Endothelial cell of hepatic sinusoid (primary cell): ENCODE measurements at regions not wholly inside any gene's neighbourhood (a gene's known extent, or its start where the extent isn't known, plus 50 kb on each side); places are given as distances from the start of the nearest gene placed in this dataset.

ENCODE experiments used
- in situ Hi-C: cut with HindIII; loops from 2 replicates; pipeline ENCODE4 v1.10.0; 2017; ENCODE audit warnings: low sequenced_read_pairs

DNA sequence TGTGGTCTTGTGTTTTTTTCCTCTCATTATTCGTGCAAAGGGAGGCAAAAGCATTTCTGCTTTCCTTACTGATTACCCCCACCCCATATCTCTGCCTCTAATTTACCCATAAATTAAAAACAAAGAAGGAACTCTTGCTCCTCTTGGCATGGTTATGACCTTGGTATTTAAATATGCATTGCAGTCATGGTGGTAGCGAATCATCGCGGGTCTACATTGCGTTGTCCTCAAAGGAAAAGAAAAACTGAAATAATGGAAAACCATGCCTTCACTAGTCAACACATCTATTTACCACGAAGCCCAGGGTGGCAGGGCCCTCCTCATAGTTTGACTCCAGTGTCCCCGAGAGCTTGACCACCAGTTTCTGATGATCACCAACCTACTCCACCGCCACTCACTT lies 126.7 kb upstream of the PARP11 start:
- in situ Hi-C loops = no loop called here

DNA sequence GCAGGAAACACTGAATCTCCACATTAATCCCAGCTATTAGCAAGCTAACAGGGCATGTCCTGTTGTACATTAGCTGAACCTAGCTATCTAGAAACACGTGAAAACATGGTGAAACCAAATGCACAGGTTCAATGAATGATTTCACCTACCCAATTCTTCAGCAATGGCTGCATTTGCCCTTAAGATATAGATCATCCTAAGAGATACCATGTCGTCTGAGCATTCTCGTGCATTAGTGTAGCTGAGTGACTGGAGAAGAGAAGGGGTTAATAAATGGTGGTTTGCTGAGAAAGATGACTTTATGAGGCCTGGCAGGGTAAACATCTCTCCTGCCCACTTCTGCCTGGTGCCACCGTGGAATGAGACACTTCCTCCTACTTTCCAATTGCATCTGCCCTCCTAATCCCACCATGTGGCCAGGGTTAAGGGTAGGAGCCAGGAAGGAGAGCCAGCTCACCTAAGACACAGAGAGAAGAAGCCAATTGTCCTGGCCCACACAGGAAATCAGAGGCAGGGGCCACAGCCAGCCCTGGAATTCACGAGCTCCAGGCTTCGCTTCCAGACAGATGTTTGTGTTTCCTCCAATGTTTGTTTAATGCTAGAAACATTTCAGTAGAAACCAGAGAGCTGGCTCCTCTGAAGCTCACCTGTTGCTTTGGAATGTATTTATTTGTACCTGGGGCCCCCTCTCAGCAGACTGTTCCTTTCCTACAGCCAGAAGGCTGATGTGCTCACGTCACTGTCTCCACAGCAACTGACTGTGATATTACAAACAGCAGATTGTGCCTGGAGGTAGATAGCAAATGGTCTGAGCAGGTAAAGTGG lies 126.0 kb upstream of the PARP11 start:
- in situ Hi-C loops = no loop called here

DNA sequence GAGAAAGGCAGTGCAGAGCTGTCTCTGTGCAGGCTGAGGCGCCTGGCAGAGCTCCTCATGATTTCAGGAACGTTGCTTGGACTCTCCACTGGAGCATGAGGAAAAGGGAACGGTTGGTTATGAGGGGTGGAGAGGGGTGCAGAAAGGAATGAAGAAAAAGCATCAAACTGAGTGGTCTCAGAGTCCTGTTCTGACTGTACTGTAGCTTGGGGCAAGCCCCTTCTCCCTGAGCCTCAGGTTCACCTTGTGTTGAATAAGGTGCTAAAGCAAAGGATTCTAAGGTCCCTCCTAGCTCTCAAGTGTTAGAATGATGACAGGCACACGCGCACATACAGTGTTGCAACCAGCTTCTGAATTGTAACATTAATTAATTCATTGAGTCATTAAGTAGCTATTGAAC lies 125.2 kb upstream of the PARP11 start:
- in situ Hi-C loops = no loop called here

DNA sequence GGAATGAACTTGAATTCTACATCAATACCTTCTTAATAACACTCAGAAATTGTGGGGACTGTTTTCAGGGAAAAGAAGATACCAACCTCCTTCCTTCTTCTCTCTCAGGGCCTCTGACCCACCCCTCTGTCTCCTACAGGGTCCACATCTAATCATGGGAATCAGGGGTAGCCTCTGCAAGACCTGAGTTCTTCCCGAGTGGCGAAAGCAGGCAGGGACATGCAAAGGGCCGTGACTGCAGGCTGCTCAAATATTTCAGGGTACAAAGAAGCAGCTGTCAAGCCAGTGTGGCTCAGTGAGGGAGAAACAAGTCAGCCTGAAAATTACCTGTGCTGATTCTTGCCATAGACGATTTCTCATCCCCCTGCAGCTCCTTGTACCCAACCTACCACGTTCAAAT lies 123.1 kb upstream of the PARP11 start:
- in situ Hi-C loops = no loop called here

DNA sequence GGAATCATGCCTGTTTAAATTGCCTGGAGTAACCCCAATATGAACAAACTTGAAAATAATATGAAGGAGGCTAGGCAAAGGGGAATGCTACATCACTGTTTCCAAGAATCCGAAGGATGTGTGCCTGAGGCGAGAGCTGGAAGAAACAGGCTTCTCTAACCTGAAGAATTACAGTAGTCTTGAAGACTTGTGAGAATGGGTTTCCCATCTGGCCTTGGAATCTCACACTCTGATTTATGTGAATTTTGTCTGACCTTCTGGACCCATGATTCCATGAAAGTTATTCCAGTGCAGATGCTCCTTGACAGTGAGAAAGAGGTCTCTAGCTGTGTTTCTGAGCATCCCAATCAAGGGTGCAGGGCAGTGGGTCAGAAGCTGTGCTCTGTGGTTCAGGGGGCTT lies 122.1 kb upstream of the PARP11 start:
- in situ Hi-C loops = no loop called here

DNA sequence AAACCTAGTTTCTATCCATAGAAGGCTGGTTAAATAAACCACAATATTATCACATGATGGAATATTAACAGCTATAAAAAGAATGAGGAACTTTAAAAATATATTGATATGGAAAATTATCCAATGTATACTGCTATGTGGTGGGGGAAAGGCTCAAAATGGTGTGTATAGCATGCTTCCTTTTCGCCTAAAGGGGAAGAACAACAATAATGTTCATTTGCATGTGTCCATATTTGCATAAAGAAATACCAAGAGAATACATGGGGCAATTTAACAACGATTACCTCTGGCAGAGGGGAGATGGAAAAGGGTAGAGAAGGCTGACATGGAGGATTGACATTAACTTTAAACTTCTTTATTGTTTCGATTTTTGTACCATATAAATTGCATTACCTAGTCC lies 121.3 kb upstream of the PARP11 start:
- in situ Hi-C loops = no loop called here

DNA sequence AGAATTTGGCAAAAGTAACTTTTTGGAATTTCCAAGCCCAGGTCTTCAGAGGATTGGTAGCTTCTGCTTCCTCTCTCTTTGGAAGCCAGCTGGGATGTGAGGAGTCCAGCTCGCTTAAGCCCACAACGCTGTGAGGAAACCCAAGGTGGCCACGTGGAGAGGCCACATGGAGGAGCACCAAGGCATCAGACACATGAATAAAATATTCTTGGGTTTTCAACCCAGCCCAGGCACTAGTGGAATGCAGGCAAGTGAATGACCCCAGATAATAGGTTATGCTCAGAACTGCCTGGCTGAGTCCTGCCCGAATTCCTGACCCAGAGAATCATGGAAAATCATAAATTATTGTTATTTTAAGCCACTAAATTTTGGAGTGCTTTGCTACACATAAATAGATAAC lies 119.7 kb upstream of the PARP11 start:
- in situ Hi-C loops = no loop called here

DNA sequence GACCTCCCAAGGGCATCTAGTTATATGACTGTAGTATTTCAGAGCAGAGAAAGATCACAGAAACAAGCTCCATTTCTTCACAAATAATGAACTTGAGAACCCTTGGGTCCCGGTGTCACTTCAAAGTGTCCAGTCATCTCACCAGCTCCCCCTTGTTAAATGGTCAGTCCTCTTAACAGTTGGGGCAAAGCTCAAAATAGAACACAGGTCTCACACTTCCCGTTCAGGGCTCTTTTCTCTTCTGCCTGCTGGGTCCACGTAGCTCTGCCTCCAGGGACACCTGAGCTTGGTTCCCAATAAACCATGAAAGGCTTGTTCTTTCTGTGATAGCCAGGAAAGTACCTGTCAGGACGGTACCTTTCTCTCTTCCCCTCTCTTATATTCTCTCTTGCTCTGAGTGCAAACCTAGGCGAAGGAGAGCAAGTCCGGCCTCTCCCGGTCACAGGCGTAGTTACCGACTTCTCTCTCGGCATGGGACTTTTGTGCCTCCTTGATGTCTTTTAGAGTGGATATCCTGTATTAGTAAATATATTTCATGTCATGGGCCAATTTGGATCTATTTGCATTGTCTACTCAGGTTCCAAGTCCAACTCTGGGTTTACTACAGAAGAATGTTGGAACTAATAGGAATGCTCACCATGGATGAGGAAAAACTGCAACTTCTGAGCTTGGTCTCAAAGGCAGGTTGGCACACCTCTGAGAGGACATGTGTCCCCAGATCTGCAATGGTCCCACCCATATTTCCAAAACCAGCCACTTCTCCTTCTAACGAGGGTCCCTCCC lies 118.8 kb upstream of the PARP11 start:
- in situ Hi-C loops = no loop called here

DNA sequence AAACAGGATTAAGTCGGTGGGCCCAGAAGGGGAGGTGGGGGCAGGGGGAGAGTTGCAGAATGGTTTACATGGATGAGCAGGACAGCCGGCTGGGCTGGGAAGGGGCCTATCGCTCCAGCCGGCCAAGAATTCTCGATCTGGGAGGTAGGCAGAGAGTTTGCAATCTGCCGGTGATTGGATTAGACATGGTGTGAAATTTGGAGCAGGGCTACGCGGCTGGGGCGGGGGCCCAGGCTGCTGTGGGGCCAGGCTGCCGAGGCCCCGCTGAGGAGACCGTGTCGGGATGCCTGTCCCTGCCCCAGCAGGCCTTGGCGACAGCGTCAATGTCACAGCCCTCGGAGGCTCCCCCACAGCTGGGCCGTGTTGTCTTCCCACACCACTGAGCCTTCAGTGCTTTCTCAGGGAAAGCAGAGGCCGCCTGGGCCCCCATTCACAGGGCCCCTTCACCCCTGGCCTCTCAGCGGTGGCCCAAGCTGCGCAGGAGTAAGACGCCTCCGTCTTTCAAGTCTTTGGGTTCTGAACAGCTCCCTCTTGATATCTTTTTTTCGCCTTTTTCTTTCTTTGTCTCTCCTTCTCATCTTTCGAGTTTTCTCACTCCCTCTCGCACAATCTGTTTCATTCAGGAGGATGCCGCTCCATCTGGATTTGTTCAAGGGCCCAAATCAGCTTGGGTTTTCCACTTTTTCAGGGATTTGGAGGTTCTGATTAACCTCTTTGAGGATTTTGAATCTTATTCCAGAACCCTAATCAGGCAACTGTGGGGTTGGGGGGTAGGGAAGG lies 117.5 kb upstream of the PARP11 start:
- in situ Hi-C loops = no loop called here

DNA sequence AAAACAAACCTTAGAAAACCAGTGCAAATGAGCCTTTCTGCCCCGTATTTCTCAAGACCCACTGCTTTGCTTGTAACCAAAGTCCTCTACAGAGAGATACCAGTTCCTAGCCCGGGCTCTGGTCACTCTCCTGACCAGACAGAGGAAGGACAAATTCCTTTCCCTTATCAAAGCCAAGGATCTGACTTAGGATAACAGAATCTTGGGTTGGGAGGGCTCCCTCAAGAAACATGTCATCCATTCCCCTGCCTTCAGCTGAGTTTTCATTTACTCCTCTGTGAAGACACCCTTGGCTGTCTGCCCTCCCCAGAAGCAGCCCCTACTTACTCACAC lies 116.0 kb upstream of the PARP11 start:
- in situ Hi-C loops = no loop called here

DNA sequence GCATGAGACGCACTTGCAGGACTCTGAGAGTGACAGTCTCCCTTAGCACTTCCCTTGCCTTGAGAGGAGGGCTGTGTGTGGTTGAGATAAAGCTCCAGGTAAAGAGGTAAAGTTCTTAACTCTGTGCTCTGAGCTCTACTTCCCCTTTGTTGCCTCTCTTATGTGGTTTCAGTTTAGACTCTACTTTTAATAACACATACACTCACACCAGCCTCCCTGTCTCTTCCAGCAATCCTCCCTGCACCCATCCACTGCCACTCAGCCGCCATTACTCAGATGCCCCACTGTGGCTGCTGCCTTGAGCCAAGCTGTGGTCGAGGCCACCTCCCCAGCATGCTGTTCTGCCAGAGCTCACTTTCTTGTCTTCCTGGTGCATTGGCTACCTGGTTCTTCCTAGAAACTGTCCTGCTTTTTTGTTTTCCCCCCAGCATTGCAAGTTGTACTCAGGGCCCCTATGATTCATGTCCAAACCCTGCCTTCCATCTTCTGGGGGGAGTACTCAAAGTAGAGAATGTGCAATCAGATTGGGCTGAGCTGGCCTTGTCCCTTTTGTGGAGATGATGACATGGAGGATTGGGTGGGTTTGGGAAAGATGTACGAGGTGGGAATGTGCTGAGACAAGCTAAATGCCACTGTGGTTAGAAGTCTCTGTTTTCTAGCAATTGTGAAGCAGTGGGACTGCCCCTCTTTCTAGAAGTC lies 115.5 kb upstream of the PARP11 start:
- in situ Hi-C loops = no loop called here

DNA sequence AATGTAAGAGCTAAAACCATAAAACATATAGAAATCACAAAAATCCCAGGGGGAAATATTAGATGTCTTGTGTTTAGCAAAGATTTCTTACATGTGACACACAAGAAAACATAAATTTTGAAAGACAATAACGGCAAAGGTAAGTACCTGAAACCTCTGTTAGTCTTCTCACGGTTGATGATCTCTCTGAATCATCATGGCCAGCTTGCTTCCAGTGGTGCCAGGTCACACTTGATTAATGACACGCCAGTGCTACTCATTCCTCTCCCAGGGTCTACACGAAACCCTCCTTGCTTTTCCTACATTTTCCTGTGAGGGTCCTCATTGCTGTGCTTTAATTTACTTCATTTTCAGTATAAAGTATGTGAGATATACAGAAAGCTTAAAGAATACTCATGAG lies 114.4 kb upstream of the PARP11 start:
- in situ Hi-C loops = no loop called here

DNA sequence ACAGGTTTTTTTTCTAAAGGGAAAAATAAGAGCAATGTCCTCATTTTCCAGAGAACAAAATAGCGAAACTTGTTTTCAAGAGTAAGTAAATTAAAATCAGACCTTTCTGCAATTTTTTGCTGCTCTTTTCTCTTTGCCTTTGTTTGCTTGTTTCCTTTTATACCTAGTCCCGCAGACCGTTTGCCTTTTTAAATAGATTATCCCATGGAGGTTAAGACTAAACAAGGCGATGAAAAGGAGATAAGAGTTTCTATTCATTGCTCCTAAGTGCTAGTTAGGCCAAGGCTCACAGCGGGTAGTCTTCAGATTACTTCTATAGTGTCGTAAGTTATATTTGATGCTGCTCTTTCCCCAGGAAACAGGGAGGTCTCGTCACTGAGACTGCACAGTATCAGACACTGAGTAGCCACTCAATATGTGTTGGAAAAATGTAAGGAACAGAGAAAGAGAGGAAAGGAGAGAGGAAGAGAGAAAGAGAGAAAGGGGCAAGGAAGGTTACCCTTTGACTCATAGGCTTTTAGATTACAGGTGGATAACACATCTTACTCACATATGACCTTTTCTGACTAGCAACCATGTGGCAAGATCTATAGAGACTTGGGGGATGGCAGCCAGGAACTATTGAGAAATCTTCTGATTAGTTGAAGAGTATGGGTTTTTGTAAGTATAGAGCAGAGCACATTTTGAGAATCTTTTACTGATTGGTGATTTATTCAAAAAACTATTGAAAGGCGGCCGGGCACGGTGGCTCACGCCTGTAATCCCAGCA lies 107.5 kb upstream of the PARP11 start:
- in situ Hi-C loops = no loop called here

DNA sequence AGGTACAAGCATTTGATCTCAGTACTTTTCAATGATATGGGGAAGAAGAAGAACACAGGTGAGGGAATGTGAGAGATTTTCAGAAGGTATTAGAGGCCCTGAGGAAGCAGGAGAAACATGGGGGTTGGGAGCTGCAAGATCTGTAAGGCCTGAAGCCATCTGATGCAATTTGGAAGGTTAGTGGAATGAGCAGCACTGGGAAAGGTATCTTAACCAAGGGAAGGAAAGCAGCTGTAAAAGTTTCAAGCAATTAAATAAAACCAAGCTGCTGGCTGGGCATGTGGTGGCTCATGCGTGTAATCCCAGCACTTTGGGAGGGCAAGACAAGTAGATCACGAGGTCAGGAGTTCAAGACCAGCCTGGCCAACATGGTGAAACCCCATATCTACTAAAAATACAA lies 104.4 kb upstream of the PARP11 start:
- in situ Hi-C loops = no loop called here

DNA sequence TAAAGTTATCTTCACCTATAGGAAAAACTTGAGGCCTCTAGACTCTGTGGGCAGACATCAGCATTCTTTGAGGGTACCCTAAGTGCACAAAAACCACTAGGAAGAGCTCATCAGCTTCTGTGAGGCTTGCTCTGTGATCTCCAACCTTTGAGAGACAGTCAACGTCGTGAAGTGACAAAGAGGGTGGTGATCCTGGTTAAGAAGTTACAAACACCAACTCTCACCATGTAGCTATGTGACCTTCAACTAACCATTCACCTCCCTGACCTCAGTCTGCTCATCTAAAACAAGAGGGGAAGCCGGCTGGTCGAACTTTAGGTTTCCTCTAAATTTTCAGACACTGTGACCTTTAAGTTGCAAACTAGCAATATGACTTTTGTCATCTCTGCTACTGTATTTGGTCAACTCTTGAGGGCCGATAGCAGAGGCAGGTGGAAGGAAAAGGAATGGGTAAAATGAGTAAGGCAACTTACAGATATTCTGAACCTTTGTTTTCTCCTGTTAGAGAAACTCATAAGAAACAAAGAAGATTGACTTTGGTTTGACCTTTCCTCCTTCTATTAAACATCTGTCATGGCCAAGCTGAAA lies 103.2 kb upstream of the PARP11 start:
- in situ Hi-C loops = no loop called here

DNA sequence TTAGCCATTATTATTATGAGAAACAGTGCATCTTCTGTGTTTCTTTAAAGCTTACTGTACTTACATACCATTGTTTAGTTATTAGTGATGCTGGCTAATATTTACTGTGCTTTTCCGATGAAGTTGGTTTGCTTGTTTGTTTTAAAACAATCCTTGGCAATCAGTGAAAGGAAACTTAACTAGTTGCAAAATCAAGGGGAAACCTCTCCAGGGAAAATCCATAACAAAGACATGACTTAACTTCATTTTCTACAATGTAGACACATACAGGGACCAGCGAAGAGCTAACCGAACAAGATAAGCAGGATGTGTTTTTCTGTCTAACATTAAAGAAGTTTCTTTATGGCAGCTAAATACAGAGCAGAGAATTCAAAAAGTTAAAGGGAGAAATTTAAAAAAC lies 102.5 kb upstream of the PARP11 start:
- in situ Hi-C loops = no loop called here

DNA sequence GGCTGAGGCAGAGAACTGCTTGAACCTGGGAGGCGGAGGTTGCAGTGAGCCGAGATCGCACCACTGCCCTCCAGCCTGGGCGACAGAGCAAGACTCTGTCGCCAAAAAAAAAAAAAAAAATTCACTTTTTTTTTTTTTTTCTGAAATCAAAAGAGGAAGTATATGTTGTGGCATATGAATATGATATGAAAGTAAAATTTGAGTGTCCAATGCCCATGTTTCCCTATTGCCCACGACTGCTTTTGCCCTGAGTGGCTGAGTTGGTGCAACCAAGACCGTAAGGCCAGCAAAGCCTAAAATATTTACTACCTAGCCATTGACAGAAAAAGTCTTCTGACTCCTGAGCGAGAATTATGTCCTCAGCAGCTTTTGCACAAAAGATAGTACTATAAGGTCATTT lies 101.7 kb upstream of the PARP11 start:
- in situ Hi-C loops = no loop called here

DNA sequence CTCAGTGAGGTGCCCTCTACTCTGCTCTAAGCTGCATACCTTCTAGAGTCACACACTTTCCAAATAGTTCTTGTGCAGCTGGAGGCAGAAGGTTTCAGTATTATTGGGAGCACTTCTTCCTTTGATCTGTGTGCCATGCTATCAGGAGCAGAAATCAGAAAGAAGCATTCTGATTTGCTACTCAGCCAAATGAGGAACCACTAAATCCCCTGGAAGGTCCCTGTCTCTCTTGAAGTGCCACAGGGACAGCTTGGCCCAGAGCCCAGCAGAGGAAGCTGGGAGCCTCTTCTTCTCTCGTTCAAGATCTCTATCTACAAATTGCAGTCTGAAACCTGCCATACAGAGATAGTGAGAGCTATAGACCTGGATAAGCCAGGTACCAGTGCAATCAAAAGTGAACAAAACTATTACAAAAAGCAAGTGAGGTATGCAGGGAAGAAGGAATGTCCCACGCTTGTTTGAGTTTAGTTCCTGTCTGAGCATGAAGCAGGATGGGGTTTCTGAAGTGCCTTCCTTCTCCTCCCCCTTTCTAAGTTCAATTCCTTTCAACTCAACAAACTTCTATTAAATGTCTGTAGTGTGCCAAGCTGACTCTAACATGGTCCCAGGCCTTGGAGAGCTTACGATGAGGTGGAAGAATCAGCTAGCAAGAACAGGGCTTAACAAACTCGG lies 100.9 kb upstream of the PARP11 start:
- in situ Hi-C loops = no loop called here

DNA sequence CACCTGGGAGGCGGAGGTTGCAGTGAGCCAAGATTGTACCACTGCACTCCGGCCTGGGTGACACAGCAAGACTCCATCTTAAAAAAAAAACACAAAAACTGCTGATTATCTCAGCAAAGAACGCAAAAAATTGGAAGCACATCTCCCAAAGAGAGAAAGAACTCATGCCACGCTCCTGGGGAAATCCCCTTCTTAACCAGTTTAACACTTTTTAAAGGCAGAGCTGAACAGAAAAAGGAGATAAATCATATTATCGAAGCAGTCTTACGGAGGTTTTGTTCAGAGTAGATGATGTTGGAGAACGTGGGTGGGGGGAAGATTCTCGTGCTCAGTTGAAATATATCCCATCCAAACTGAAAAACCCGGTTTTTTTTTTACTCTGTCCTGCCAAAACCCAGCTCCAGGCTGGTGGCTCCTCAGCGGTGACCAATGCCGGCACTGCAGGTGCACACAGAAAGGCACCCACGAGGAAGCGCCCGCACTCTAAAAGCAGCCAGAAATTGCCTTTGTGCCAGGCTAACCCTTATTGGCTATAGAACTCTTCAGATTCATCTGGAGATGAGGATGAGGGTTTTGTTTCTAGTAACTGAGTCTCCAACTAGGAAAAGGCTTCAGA lies 100.2 kb upstream of the PARP11 start:
- in situ Hi-C loops = no loop called here
